GM20000 (cell line): ENCODE measurements at regions not wholly inside any gene's neighbourhood (a gene's known extent, or its start where the extent isn't known, plus 50 kb on each side); places are given as distances from the start of the nearest gene placed in this dataset.

ENCODE experiments used
- DNase-seq: peaks from one replicate; pipeline ENCODE4 v3.0.0; 2012; ENCODE audit warnings: low spot score
- CTCF ChIP-seq: IDR thresholded peaks from 2 replicates; pipeline ENCODE4 v1.5.1; 2012; ENCODE audit warnings: mild to moderate bottlenecking, control low read depth; ENCODE audit errors: extremely low read depth, missing control alignments

- TF ChIP-seq CTCF = no peak
- no peak for DNase-seq
Observed at GRCh38 chr5:125258615-125259014, 512.2 kb upstream of the ZNF608 start.

- DNase-seq = no peak
- TF ChIP-seq CTCF = no peak
Observed at GRCh38 chr5:125261505-125262250, 515.2 kb upstream of the ZNF608 start.

- no peak for TF ChIP-seq CTCF
- DNase-seq = no peak
Observed at GRCh38 chr5:125262782-125263181, 516.3 kb upstream of the ZNF608 start.

GRCh38 chr5:125263356-125263755 is 516.9 kb upstream of the ZNF608 start:
- no peak for TF ChIP-seq CTCF

GRCh38 chr5:125266106-125266505 is 519.7 kb upstream of the ZNF608 start:
- no peak for TF ChIP-seq CTCF
- DNase-seq = no peak

More at GRCh38 chr5:125263356-125263755, 516.9 kb upstream of the ZNF608 start:
- no peak for DNase-seq

GRCh38 chr5:125267636-125268248 is 521.3 kb upstream of the ZNF608 start:
- no peak for TF ChIP-seq CTCF

GRCh38 chr5:125269926-125270325 is 523.5 kb upstream of the ZNF608 start:
- no peak for DNase-seq
- no peak for TF ChIP-seq CTCF

More at GRCh38 chr5:125267636-125268248, 521.3 kb upstream of the ZNF608 start:
- no peak for DNase-seq
